ENCODE measurements at regions not wholly inside any gene's neighbourhood (a gene's known extent, or its start where the extent isn't known, plus 50 kb on each side); places are given as distances from the start of the nearest gene placed in this dataset.

- Mint-ChIP-seq H3K4me1 (no peaks in the 10 kb centered on the region), H3K9me3 (peaks cover 0 to 10% (median 4%) of the 10 kb centered on the region in 6 donors), H3K27ac (no peak overlapping the region), H3K4me3 (no peak overlapping the region), H3K36me3 (no peaks in the 10 kb centered on the region), H3K27me3 (ENCODE audit: low read depth in 3 of 3) (no peaks in the 10 kb centered on the region)
- DNase-seq, result no peak
Observed at GRCh38 chr5:83780699-83781350, 60.2 kb upstream of the HAPLN1 start.

- Mint-ChIP-seq H3K36me3 (no peaks in the 10 kb centered on the region), H3K4me1 (no peaks in the 10 kb centered on the region), H3K27ac (no peak overlapping the region), H3K4me3 (no peak overlapping the region), H3K27me3 (ENCODE audit: low read depth in 3 of 3) (no peaks in the 10 kb centered on the region), H3K9me3 (peaks cover 3 to 11% (median 8%) of the 10 kb centered on the region in 6 donors)
- no peak for DNase-seq
Observed at GRCh38 chr5:83777856-83778255, 57.2 kb upstream of the HAPLN1 start.

DNA sequence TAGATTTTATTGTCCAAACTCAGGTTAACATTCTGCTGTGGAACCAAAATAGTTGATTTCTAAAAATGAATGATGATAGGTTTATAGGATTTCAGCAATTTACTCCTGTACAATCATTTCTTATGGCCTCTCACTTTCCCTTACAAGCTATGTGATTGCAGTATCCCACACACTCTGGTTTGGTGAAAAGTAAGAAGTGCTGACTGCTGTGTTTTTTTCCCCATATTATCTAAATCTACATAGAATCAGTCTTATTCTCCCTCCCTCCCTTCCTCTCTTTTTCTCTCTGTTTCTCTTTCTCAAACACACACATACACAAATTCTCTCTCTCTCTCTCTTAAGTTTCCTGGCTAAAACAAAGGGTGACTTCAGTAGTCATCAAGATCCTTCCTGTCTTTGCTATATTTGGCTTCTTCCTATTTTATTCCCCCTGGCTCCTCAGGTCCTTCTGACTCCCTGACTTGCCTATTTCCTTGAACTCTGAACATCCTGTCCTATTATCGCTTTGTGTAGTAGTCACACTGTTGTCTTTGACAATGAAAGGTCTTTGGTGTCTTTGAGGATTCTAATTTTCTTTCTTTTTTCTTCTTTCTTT is 55.9 kb upstream of the HAPLN1 start:
- Mint-ChIP-seq H3K4me3 (no peak overlapping the region), H3K4me1 (no peaks in the 10 kb centered on the region), H3K9me3 (peaks cover 2 to 11% (median 8%) of the 10 kb centered on the region in 6 donors), H3K27me3 (ENCODE audit: low read depth in 3 of 3) (no peaks in the 10 kb centered on the region), H3K36me3 (no peaks in the 10 kb centered on the region), H3K27ac (no peak overlapping the region)
- DNase-seq, result no peak
